Esophagus mucosa (tissue), 1 donor: ENCODE measurements at regions not wholly inside any gene's neighbourhood (a gene's known extent, or its start where the extent isn't known, plus 50 kb on each side); places are given as distances from the start of the nearest gene placed in this dataset.
A peak's percentile ranks its signal among the peaks of the same experiment; 100 is the strongest.
"Not testable (repeated sequence)": the region's sequence is repeated elsewhere in the genome, so short reads cannot be mapped to it uniquely, and the experiment has no call there.

Experiments
- ATAC-seq: fragments of 200-7000 bp; cut with Tn5 transposase; one replicate; pipeline ENCODE4 v1.9.1; 2020
- donor health status: DM: yes; HTN: yes; CAD: no.

DNA sequence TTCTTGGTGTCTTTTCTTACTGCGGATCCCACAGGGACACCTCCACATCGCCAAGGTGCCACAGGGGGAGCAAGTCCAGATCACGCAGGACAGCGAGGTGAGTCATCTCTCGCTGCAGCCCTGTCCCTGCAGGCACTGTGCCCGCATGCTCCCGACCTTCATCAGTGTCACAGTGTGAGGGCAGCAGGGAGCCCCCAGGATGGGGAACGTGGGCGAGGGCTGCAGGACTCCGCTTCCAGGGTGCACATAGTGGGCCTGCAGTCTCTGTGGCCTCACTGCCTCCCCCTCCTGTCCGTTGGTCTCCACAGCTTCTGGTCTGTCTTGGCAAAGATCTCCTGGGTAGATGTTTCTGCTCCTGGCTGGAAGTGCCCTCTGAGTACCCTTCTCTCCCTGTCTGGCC is 78.0 kb downstream of the NPIPB11 start:
- not testable (repeated sequence) for ATAC-seq

GRCh38 chr16:29327631-29328408 is 78.7 kb downstream of the NPIPB11 start:
- ATAC-seq, result peak; percentile 25

GRCh38 chr16:29326164-29327125 is 80.1 kb downstream of the NPIPB11 start:
- peak; percentile 37 for ATAC-seq

DNA sequence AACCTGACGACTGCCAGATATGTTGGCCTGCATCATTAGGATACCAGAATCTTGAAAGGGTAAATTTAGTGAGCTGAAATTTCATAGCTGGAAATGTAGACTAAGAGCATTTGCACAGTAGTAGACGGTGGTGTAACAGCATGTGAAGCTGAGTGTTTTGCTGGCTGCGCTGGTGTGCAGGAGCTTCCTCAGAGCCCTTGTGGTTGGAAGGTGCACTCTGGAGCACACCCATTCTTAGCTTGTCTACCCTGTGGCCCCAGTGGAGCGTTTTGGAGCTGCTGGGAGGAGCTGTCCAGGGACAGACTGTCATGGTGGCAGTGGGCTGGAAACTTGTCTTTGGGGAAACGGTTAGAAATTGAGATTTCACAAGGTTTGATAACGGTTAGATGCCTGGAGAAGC is 82.8 kb downstream of the NPIPB11 start:
- not testable (repeated sequence) for ATAC-seq

DNA sequence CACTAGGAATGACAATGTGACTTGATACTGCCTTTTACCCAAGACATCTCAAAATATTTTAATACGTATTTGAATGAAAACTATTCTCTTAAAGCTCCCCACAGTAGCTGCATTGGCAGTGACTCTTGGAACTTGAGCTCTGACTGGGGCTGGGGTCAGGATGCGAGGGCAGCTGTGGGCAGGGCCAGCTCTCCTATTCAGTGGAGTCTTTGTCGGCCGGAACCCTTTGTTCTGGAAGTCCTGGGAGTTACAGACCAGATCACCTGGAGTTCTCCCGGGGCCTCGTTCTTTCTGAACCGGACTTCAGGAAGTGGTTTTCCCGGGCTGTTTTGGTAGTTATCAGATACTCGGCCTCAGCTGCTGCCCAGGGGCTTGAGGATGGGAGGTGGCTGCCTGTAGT is 84.9 kb downstream of the NPIPB11 start:
- ATAC-seq, result no peak

DNA sequence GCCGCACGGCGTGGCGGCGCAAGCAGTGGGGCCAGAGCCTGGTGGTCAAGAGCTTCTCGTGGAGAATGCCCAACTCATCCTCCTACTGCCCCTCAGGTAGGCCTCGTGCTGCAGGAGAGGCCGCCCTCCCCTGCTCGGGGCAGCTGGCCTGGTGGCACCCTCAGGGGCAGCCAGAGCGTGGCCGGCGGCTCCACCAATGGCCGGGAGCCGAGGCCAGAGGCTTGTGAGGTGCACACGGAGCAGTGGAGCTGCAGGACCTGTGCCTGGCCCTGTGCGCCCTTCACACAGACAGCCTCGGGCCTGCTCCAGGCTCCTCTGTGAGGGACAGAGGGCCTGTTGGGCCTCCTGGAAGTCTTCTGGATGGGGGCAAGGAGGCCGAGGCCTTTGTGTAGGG is 85.5 kb downstream of the NPIPB11 start:
- no peak for ATAC-seq

GRCh38 chr16:29320274-29320999 is 86.1 kb downstream of the NPIPB11 start:
- ATAC-seq, result no peak

GRCh38 chr16:29319726-29320125 is 86.8 kb downstream of the NPIPB11 start:
- ATAC-seq, result no peak

- ATAC-seq, result peak; percentile 57
Measured at GRCh38 chr16:29318561-29318968, 87.9 kb downstream of the NPIPB11 start.

DNA sequence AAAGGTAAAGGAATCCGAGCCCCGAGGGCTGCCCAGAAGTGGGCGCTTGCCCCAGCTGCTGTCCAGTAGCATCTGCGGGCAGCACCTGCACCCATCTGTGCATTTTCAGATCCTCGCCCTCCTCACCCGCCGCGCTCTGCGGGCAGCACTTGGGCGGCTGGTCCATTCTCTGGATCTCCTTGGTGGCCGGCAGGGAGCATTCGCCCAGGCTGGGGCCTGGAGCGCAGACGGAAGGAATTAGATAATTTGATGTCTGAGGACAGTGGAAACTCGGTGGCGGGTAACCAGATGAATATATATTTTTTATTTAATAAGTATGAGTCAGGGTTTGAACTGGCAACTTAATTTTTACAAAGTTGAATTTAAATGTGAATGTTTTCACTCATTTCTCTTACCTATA is 88.5 kb downstream of the NPIPB11 start:
- no peak for ATAC-seq

- no peak for ATAC-seq
Measured at GRCh38 chr16:29317269-29317668, 89.2 kb downstream of the NPIPB11 start.

DNA sequence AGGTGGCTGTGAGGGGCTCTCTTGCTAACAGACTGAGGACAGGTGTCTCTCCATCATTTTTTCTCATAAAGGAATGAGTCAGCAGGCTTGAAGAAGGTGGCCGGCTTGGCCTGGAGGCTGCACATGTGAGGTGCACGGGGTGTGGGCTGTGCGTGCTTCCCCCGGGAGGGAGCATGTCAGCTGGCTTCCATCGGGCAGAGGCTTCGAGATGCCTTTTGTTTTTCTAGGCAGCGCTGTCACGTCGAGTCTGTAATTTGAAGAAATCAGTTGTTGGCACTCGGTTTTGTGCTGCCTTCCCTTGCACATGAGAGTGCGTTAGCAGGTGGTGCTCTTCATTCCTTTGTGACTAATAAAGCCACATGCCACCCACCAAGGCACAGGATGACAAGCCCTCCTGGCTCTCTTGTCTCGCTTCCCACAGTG is 89.7 kb downstream of the NPIPB11 start:
- ATAC-seq, result no peak

GRCh38 chr16:29315916-29316517 is 90.5 kb downstream of the NPIPB11 start:
- ATAC-seq, result no peak

DNA sequence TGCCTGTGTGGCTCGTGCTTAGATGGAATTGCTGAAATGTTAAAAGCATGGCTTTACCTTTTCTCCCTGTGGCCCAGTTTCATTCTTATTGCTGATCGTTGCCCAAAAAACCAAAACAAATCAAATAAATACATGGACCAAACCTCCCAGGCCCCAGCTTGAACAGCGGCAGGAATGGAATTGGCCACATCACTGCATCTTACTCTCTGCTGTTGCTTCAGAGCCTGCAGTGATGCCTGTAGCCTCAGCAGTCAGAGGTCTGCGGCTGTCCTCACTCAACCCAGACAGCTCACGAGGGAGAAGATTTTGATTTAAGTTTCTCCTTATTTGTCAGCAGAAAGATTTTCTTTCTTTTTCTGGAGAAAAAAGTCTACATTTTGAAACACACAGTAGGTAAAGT is 91.5 kb downstream of the NPIPB11 start:
- ATAC-seq, result no peak

DNA sequence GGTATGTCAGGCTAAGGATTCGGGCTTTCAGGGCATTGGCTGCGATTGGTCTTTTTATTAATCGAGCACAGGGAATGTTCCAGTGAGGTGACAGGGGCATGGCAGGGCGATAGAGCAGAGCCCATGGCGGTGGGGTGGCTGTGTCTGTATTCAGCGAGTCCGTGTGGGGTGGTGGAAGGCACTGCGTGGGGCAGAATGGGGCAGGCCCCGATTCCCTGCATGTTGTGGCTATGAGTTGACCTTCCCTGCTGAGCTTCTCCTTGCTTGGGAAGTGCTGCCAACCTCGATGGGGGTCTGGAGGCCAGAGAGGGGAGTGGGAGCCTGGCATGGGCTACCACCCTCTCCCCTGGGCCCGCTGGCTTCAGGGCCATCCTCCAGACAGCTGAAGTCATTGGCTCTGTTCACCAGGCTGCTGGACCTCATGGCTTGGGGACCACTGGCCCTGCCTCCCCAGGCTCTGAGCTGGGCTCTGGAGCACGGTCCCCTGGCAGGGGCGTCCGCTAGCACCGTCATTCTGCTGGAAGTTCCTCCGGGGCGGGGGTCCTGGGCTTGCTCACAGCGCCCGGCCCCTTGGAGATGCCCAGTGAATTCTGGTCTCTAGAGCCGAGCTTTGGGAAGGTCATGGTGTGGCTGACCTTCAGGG is 92.1 kb downstream of the NPIPB11 start:
- no peak for ATAC-seq

DNA sequence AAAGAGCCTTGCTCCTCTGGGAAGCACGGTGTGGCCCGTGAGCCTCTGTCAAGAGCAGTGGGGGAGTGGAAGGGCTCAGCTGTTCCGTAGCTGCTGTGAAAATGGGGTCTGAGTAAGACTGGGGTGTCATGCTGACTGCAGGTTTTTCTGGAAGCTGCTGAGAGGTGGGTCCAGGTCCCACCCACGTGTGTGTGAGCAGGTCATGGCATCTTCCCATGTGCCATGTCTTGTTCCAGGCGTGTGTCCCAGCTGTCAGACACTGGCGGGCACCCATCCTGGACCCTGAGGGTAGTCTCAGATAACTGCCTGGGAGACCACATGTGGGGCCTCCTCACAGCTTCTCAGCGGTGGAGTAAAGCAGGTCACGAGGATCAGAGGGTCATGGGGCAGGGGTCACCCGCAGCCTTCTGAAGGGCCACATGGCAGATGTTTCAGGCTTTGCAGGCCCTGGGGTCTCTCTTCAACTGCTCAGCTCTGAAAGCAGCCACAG is 92.9 kb downstream of the NPIPB11 start:
- no peak for ATAC-seq

DNA sequence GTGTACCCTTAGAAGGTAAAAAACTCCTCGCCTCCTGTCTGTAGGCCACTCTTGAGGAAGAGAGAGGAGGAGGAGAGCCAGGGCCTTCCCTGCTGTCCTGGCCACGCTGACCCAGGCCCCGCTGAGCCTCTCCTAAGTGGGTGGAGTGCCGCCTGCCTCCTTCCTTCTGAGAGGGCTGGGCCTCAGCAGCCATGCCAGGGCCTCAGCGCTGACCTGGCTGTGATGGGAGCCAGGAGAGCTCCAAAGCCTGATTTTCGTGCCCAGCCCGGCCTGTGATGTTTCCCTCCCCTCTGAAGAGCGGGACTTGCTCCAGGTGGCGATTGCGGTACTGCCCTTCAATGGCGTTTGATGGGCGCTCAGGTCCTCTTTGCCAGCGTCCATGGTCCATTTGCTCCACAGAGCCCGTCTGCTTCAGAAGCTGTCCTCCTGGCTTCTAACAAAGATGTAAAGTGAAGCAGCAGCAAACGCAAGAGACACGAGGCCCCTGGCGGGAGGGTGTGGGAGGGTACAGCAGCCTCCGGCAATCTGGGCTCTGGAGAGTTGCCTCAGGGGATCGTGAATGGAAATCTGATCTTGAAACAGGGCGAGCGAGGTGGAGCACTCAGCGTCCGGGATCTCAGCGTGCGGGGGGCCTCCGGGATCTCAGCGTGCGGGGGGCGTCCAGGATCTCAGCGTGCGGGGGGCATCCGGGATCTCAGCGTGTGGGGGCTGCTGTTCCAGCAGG is 93.5 kb downstream of the NPIPB11 start:
- ATAC-seq, result no peak

DNA sequence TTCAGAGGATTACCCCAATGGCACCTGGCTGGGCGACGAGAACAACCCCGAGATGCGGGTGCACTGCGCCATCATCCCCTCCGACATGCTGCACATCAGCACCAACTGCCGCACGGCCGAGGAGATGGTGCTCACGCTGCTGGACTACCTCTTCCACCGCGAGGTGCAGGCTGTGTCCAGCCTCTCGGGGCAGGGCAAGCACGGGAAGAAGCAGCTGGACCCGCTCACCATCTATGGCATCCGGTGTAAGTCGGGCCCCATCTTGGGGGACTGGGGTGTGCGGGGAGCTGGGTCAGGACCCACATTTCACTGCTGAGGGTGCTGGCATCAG is 94.2 kb downstream of the NPIPB11 start:
- ATAC-seq, result not testable (repeated sequence)

DNA sequence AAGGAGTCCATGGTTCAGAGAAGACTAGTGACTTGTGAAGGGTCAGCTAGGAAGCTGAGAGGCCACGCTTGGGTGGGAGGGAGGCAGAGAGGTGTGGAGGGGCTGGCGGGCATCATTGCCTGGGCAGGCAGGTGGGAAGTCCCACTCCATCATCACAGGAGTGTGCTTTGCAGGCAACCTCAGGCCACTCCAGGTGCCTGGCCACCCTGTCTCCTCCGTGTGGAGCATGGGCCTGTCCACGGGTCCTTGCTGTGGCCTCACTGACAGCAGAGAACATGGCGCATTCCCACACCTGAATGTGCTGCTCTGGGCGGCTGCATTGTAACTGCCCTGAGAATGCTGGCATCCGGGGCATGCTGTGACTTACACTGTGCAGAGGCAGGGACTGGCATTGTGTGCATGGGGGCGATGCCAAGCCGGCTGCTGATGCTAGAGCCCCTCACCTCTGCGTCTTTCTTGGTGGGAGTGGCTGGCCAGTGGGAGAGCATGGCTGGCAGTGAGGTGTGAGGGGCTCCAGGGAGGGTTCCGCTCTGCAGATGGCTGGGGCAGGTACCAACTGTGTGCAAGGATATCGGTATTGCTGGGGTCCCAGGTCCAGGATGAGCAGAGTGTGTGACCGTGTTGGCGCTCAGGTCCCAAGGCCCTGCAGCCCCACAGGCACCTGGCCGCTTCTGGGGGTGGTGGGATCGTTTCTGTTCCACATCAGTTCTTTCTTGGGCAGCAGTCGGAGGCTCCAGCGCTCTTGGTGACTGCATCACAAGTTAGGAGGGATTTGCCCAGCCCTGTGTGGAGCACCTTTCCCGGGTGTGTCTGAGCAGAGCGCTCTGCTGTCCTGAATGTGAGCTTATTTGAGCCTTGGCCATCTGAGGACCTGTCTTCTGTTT is 94.8 kb downstream of the NPIPB11 start:
- no peak for ATAC-seq

DNA sequence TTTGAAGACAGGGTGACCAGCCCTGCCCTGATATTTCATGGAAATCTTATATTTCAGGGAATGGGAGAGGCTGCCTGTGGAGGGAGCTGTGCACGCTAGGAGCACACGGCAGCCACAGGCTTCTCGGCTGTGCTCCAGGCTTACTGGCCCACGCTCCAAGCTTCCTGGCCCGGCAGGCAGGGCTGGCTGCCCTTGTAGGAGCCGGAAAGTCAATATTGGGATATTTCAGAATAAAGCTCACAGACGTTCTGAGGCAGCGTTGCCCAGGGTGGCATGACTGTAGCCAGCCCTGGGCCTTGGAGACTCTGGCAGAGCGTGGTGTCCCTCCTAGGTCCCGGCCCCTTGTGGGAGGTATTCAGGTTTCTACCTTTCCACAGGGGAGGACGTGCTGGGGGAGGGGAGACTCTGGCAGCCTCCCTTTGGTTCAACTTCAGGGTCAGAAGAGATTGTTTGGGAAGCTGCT is 95.6 kb downstream of the NPIPB11 start:
- ATAC-seq, result peak; percentile 35
